ENCODE measurements at regions not wholly inside any gene's neighbourhood (a gene's known extent, or its start where the extent isn't known, plus 50 kb on each side); places are given as distances from the start of the nearest gene placed in this dataset.
"Not testable (repeated sequence)": the region's sequence is repeated elsewhere in the genome, so short reads cannot be mapped to it uniquely, and the experiment has no call there.

DNA sequence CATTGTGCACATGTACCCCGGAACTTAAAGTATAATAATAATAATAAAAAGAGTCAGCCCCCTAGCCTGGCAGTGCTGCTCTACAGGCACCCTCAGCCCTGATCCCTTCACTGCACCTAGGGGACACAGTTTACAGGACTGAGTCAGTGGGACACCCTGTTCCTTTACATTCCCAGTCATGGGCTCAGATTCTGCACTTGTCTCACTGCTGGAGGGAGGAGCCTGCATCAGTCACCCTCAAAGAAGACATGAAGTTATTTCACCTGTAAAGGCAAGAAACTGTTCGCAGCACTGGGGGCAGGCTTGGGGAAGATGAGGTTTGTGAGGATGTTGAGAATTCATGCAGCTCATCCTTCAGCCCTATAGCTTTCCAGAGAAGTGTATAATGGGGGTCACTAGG lies 50.7 kb upstream of the VPREB1 start:
- no peak for DNase-seq (ENCODE audit: low spot score)
- intact Hi-C loops (cut with DNase I), result no loop called here

GRCh38 chr22:22193462-22193861 lies 51.1 kb upstream of the VPREB1 start:
- intact Hi-C loops (cut with DNase I); DNase-seq (ENCODE audit: low spot score): not testable (repeated sequence)

DNA sequence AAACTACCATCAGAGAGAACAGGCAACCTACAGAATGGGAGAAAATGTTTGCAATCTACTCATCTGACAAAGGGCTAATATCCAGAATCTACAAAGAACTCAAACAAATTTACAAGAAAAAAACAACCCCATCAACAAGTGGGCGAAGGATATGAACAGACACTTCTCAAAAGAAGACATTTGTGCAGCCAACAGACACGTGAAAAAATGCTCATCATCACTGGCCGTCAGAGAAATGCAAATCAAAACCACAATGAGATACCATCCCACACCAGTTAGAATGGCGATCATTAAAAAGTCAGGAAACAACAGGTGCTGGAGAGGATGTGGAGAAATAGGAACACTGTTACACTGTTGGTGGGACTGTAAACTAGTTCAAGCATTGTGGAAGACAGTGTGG lies 51.6 kb upstream of the VPREB1 start:
- DNase-seq (ENCODE audit: low spot score); intact Hi-C loops (cut with DNase I): not testable (repeated sequence)

GRCh38 chr22:22189796-22190195 lies 54.8 kb upstream of the VPREB1 start:
- DNase-seq (ENCODE audit: low spot score); intact Hi-C loops (cut with DNase I): not testable (repeated sequence)

- DNase-seq (ENCODE audit: low spot score); intact Hi-C loops (cut with DNase I): not testable (repeated sequence)
These were observed 56.7 kb upstream of the VPREB1 start for GRCh38 chr22:22187863-22188262.

GRCh38 chr22:22187299-22187698 lies 57.3 kb upstream of the VPREB1 start:
- intact Hi-C loops (cut with DNase I), result no loop called here
- DNase-seq (ENCODE audit: low spot score), result no peak

DNA sequence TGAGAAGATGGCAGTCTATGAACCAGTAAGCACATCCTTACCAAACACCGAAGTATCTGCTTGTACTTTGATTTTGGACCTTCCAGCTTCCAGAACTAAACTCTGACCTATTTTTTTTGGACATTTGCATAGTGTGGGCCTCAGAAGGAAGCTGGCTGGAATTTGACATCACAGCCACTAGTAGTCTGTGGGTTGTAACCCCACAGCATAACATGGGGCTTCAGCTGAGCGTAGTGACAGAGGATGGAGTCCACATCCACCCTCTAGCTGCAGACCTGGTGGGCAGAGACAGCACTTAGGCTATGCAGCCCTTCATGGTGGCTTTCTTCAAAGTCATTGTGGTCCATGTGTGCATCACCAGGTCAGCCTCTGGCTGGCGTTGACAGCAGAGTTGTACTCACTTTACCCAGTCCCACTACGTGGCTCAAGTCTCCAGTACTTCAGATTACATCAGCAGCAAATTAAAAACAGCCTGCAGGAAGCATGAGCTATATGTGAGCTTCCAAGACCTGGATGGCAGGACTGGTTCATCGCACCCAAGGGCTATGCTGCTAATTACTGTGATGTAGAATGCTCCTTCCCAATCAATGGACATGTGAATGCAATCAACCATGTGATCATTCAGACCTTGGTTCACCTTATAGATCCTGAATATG lies 58.6 kb upstream of the VPREB1 start:
- no peak for DNase-seq (ENCODE audit: low spot score)
- intact Hi-C loops (cut with DNase I), result no loop called here

GRCh38 chr22:22185217-22185616 lies 59.4 kb upstream of the VPREB1 start:
- DNase-seq (ENCODE audit: low spot score), result no peak
- intact Hi-C loops (cut with DNase I), result no loop called here

- no peak for DNase-seq (ENCODE audit: low spot score)
- intact Hi-C loops (cut with DNase I), result no loop called here
These were observed 60.2 kb upstream of the VPREB1 start for GRCh38 chr22:22184277-22184807.

DNA sequence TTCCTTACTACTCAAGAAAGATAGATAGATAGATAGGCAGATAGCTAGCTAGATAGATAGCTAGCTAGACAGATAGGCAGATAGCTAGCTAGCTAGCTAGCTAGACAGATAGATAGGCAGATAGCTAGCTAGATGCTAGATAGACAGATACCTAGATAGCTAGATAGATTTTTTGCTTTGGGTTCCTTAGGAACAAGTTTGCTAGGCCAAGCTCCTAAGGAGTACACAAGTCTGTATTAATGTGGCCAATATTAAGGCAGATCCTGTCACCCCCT lies 61.7 kb upstream of the VPREB1 start:
- DNase-seq (ENCODE audit: low spot score), result no peak
- intact Hi-C loops (cut with DNase I), result no loop called here

- intact Hi-C loops (cut with DNase I), result no loop called here
- DNase-seq (ENCODE audit: low spot score), result no peak
These were observed 62.2 kb upstream of the VPREB1 start for GRCh38 chr22:22182218-22182989.

DNA sequence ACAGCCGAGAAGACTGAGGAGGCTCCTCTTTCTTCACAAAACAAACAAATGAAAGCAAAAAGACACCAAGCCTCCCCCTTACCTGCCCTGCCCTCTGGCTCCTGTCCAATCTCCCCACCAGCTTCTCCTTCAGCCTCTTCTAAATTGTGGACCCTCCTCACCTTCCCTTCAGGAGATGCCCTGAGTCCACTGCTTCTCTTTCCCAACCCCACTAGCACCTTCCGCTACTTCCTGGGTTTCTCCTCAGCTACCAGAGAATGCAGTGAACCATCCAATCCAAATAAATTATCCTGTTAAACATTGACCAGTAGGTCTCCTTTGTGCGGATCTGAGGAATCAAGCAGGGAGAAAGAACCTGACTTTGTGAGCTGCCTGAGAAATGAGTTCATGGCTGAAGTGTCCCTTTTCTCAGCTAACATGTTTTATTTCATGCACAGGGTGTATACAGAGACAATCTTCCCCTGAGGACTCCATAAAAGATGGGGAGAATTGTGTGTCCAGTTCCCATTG lies 63.2 kb upstream of the VPREB1 start:
- intact Hi-C loops (cut with DNase I), result no loop called here
- DNase-seq (ENCODE audit: low spot score), result no peak

GRCh38 chr22:22180738-22181285 lies 63.8 kb upstream of the VPREB1 start:
- intact Hi-C loops (cut with DNase I), result no loop called here
- DNase-seq (ENCODE audit: low spot score), result no peak

- no peak for DNase-seq (ENCODE audit: low spot score)
These were observed 64.7 kb upstream of the VPREB1 start for GRCh38 chr22:22179858-22180257.

DNA sequence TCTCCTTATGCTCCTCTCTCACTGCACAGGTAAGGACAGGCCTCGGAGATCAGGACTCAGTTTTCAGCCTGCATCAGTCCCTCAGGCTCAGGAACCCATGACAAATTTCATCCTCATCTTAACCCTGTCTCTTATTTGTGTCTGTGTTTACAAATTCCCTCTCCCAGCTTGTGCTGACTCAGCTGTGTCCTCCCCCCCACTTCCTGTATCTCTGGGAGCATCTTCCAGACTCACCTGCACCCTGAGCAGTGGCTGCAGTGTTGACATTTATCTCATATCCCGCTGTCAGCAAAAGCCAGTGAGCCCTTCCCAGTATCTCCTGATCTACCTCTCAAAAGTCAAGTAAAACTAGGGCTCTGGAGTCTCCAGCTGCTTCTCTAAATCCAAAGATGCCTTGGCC lies 65.6 kb upstream of the VPREB1 start:
- DNase-seq (ENCODE audit: low spot score), result no peak
- intact Hi-C loops (cut with DNase I), result no loop called here

More at GRCh38 chr22:22179858-22180257, 64.7 kb upstream of the VPREB1 start:
- intact Hi-C loops (cut with DNase I), result no loop called here

GRCh38 chr22:22178355-22178965 lies 66.1 kb upstream of the VPREB1 start:
- intact Hi-C loops (cut with DNase I), result no loop called here
- DNase-seq (ENCODE audit: low spot score), result no peak

DNA sequence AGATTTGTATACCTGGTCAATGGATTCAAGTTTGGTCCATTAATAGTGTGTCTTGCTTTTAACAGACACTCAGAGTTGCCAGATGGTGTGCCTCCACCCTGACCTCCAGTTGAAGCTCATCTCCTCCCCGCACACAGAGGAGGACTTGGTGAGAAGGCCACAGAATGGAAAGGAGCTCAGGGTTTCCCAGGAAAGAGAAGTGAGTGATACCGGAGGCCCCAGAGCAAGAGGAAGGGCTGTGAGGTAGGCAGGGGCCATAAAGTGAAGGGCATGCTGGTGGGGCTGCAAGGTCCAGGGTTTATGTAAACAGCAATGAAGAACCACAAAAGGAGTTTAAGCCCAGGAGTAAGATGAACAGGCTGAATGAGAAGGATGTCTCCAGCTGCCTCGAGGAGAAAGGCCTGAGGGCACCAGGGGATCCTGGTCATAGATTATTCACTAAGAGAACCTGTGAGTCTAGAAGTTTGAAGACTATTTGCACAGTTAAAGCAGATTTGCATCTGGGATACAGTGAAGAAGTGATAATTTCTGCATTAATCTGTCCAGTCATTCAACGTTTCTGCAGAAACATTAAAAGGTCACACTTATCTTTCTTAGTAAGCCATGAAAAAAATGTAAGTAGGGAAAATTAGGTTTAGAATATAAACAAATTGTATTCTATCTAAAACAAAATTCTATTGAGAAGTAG lies 67.5 kb upstream of the VPREB1 start:
- DNase-seq (ENCODE audit: low spot score), result no peak
- intact Hi-C loops (cut with DNase I), result no loop called here

- intact Hi-C loops (cut with DNase I); DNase-seq (ENCODE audit: low spot score): not testable (repeated sequence)
These were observed 71.5 kb upstream of the VPREB1 start for GRCh38 chr22:22172896-22173628.

Measured in cardiac septum (tissue), 1 donor.